ENCODE measurements at regions not wholly inside any gene's neighbourhood (a gene's known extent, or its start where the extent isn't known, plus 50 kb on each side); places are given as distances from the start of the nearest gene placed in this dataset.
"Not testable (repeated sequence)": the region's sequence is repeated elsewhere in the genome, so short reads cannot be mapped to it uniquely, and the experiment has no call there.

GRCh38 chr1:221987860-221988520 is 246.1 kb upstream of the DUSP10 start:
- peak; percentile 17 for DNase-seq

DNA sequence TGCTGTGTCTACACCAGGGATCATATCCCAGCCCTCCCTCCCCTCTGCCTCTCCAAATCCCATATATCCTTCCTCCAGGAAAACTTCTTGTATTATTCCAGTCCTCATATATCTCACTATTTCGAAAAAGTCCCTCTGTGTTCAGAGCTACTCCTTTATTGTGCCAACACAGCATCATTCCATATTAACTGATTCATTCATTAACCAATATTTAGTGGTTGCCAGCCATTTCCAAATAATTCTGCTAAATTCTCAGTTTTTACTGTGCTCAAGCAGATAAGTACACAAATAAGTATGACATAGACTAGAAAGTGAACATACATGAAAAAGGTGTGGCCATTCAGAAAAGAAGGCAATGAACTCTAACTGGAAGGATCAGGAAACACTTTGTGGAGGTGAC is 241.6 kb upstream of the DUSP10 start:
- DNase-seq: no peak

GRCh38 chr1:221981461-221981860 is 239.6 kb upstream of the DUSP10 start:
- no peak for DNase-seq

DNA sequence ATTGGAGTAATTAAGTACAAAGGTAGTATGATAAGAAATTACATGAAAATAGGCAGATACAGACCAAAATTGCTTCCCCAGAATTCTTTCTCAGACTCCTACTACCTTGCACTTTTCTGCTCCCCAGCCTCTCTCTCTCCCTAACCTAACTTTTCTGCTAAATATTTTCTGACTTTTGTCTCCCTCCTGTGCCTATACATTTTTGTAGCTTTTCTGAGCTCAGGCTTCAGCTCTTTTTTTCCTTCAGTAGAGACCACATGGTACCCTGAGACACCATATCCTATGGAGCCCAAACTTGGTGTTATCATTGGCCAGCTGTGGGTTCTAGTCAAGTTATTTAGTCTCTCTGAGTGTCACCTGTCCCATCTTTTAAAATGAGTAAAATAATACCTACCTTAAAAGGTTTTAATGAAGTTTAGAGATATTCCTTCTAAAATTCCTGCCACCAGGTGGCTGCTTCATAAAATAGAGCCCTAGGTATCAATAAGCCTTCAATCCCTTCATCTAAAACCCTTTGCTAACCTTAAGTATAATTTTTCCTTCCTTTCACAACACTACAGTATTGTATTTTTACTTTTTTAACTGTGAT is 237.6 kb upstream of the DUSP10 start:
- no peak for DNase-seq

DNA sequence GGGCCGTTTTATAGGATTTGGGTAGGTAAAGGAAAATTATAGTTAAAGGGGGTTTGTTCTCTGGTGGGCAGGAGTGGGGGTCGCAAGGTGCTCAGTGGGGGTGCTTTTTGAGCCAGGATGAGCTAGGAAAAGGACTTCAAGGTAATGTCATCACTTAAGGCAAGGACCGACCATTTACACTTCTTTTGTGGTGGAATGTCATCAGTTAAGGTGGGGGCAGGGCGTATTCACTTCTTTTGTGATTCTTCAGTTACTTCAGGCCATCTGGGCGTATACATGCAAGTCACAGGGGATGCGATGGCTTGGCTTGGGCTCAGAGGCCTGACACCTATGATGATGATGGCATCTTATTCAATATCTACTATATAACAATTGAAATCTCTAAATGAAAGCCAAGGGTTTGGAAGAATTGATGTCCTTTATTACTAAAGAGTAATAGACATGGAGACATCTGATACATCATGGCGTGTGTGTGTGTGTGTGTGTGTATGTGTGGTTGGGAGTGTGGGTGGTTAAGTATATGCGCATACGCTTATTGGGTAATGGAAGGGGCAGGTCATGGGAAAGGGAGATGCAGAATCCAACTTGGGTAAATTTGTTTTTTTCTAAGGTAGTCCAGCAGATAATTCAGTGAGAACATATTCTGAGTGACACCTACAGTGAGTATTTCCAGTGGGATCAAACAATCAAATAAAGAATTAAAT is 236.9 kb upstream of the DUSP10 start:
- DNase-seq: not testable (repeated sequence)

DNA sequence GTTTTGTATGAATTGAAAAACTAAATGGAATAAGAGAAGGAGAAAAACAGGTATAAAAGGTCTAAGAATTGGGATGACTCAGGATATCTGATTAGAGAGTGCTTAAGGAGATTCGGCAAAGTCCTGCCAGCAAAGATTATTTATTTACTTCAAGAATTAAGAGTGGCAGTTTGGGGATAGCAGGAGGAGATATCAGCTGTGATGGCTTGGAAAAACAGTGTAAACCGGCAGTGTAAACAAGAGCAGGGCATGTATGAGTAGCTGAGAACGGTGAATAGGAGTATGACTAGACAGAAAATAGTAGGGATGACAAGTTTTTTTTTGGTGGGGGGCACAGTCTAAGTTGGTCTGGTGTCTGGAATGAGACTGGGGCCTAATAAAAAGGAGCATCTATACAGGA is 231.9 kb upstream of the DUSP10 start:
- DNase-seq: not testable (repeated sequence)

DNA sequence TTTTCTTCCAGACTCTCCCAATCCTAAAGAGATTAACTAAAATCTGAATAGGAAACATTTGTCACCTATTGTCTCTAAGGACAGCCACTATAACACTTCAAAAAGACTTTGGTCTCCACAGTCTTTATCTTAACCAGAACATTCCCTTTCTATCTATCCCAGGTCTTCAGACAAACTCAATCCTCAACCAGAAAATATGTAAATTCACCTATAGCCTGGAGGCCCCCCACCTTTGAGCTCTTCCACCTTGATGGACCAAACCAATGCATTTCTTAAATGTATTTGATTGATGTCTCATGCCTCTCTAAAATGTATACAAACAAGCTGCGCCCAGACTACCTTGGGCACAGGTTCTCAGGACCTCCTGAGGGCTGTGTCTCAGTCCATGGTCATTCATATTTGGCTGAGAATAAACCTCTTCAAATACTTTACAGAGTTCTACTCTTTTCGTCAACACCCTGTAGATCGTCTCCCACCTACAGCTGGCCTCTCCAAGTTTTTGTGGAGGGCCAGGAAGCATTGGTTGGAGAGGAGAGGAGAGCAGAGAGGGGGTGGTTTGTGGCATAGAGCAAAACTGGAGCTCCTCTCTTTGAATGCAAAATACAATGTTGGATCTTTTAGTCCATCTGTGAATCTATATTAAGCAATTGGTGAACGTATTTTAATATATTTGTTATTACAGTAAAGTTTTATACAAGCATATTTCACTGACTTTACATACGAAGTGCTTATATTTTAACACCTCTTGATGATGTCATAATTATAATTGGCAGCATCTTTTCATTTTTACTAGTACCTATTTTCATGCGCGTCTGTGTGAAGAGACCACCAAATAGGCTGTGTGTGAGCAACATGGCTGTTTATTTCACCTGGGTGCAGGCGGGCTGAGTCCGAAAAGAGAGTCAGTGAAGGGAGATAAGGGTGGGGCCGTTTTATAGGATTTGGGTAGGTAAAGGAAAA is 230.7 kb upstream of the DUSP10 start:
- DNase-seq: no peak

DNA sequence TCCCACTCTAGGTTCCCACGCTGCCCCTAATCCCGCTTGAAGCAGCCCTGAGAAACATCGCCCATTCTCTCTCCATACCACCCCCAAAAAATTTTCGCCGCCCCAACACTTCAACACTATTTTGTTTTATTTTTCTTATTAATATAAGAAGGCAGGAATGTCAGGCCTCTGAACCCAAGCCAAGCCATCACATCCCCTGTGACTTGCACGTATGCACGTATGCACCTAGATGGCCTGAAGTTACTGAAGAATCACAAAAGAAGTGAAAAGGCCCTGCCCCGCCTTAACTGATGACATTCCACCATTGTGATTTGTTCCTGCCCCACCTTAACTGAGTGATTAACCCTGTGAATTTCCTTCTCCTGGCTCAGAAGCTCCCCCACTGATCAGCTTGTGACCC is 229.1 kb upstream of the DUSP10 start:
- DNase-seq: not testable (repeated sequence)

DNA sequence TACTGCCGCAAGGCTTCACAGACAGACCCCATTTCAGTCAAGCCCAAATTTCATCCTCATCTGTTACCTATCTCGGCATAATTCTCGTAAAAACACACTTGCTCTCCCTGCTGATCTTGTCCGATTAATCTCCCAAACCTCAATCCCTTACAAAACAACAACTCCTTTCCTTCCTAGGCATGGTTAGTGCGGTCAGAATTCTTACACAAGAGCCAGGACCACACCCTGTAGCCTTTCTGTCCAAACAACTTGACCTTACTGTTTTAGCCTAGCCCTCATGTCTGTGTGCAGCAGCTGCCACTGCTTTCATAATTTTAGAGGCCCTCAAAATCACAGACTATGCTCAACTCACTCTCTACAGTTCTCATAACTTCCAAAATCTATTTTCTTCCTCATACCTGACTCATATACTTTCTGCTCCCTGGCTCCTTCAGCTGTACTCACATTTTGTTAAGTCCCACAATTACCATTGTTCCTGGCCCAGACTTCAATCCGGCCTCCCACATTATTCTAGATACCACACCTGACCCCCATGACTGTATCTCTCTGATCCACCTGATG is 227.5 kb upstream of the DUSP10 start:
- DNase-seq: not testable (repeated sequence)

DNA sequence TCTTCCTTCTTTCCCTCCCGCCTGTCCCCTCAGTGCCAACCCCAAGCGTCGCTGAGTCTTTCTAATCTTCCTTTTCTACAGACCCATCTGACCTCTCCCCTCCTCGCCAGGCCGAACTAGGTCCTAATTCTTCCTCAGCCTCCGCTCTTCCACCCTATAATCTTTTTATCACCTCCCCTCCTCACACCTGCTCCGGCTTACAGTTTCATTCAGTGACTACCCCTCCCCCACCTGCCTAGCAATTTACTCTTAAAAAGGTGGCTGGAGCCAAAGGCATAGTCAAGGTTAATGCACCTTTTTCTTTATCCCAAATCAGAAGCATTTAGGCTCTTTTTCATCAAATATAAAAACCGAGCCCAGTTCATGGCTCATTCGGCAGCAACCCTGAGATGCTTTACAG is 225.6 kb upstream of the DUSP10 start:
- DNase-seq: not testable (repeated sequence)

DNA sequence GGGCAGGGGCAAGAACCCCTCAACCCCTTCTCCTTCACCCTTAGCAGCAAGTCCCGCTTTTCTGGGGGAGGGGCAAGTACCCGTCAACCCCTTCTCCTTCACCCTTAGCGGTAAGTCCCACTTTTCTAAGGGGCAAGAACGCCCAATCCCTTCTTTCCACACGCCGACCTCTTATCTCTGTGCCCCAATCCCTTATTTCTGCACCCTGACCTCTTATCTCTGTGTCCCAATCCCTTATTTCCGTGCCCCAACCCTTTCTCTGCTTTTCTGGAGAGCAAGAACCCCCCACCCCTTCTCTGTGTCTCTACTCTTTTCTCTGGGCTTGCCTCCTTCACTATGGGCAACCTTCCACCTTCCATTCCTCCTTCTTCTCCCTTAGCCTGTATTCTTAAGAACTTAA is 225.0 kb upstream of the DUSP10 start:
- DNase-seq: not testable (repeated sequence)

DNA sequence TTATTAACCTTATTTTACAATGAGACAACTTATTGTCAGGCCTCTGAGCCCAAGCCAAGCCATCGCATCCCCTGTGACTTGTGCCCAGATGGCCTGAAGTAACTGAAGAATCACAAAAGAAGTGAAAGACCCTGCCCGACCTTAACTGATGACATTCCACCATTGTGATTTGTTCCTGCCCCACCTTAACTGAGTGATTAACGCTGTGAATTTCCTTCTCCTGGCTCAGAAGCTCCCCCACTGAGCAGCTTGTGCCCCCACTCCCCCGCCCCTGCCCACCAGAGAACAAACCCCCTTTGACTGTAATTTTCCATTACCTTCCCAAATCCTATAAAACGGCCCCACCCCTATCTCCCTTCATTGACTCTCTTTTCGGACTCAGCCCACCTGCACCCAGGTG is 224.0 kb upstream of the DUSP10 start:
- DNase-seq: not testable (repeated sequence)

DNA sequence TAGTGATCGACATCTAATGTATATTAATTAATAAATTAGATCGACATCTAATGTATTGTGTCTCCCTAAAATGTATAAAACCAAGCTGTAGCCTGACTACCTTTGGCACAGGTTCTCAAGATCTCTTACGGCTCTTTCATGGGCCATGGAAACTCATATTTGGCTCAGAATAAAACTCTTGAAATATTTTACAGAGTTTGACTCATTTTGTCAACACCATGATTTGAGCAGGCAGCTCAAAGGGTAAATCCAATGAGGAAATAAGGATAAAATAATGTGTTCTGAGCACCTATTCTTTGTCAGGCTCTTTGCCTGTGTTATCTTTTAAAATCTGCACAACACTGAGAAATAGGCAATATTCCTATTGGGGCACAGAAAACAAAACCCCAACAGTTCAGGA is 223.4 kb upstream of the DUSP10 start:
- DNase-seq: no peak

DNA sequence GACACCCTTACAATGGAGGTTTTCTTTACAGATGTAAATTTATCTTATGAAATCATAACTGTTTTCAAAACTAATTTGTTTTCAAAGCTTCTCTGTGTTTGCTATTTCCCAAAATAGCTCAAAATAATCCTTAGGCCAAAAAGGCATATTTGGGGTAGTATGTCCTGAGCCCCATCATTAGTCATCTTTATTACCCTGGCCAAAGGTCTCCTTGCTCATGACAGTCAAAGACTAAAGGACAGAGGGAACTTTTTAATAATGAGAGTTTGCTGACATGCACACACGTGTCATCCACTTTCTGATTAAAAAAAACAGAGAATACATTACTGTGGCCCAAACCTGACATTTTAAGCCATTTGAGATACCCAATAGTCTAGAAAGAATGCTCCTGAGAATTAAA is 221.9 kb upstream of the DUSP10 start:
- DNase-seq: no peak

- no peak for DNase-seq
Observed at GRCh38 chr1:221962385-221962784, 220.5 kb upstream of the DUSP10 start.

- DNase-seq: no peak
Observed at GRCh38 chr1:221961532-221962292, 219.8 kb upstream of the DUSP10 start.

GRCh38 chr1:221958161-221958562 is 216.3 kb upstream of the DUSP10 start:
- DNase-seq: not testable (repeated sequence)

- not testable (repeated sequence) for DNase-seq
Observed at GRCh38 chr1:221957350-221957749, 215.5 kb upstream of the DUSP10 start.

- no peak for DNase-seq
Observed at GRCh38 chr1:221949996-221950395, 208.1 kb upstream of the DUSP10 start.

DNA sequence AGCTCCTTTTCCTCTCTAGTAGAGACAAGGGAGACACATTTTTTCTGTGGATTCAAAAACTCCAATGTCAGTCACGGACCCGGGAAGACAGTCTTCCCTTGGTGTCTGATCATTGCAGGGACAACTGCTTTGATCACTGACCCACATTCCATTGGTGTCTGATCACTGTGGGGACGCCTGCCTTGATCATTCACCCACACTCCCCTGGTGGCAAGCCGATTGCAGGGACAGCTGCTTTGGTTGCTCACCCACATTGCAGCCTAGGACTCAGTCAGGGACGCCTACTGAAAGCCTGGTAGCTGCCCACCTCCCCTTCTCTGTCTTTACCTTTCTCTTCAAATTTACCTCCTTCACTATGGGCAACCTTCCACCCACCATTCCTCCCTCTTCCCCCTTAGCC is 206.6 kb upstream of the DUSP10 start:
- DNase-seq: no peak

DNA sequence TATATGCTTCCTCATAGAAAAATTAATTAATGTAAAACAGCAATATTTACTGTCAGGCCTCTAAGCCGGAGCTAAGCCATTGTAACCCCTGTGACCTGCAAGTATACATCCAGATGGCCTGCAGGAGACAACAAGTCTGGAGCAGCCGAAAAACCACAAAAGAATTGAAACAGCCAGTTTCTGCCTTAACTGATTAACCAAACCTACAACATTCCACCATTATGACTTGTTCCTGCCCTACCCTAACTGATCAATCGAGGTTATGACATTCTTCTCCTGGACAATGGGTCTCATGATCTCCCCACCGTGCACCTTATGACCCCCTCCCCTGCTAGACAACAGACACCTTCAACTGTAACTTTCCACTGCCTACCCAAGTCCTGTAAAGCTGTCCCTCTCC is 205.8 kb upstream of the DUSP10 start:
- no peak for DNase-seq

GRCh38 chr1:221946768-221947167 is 204.9 kb upstream of the DUSP10 start:
- DNase-seq: no peak
